A673 (cell line): ENCODE measurements at regions not wholly inside any gene's neighbourhood (a gene's known extent, or its start where the extent isn't known, plus 50 kb on each side); places are given as distances from the start of the nearest gene placed in this dataset.

Experiments
- EZH2 ChIP-seq: fragments of 200-600 bp; sonication (generic); IDR thresholded peaks from 2 replicates; pipeline ENCODE4 v1.6.1; 2017; ENCODE audit warnings: borderline replicate concordance, low read depth, mild to moderate bottlenecking, mixed read lengths, antibody characterized with exemption, low read length; ENCODE audit not compliant: poor library complexity, severe bottlenecking
- TF ChIP-seq, protein P1 (sequence below): fragments of 300-800, 200-600 bp; sonication (generic); conservative IDR thresholded peaks from 2 replicates; pipeline ENCODE4 v1.5.1; 2017; ENCODE audit warnings: low read depth, mild to moderate bottlenecking, antibody characterized with exemption, low read length, moderate library complexity, mixed read lengths

DNA sequence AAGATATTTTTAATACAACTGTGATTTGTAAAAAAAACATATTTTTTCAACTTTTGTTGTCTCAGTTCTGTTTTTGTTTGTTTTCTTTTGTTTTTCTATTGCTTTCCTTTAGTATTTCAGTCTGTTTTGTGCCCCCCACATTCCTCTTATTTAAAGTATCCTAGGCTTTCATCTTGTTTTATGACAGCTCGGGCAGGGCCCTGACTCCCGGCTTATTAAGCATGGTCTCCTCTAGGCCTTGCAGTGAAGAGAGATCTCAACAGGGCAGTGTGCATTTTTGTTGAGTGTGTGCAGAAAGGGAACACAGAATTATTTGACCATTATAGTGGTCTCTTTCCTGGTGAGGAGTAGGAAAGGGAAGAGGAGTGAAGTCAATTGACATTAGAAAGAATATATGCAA lies 110.2 kb upstream of the SLC38A4 start:
- TF ChIP-seq, protein P1, sequence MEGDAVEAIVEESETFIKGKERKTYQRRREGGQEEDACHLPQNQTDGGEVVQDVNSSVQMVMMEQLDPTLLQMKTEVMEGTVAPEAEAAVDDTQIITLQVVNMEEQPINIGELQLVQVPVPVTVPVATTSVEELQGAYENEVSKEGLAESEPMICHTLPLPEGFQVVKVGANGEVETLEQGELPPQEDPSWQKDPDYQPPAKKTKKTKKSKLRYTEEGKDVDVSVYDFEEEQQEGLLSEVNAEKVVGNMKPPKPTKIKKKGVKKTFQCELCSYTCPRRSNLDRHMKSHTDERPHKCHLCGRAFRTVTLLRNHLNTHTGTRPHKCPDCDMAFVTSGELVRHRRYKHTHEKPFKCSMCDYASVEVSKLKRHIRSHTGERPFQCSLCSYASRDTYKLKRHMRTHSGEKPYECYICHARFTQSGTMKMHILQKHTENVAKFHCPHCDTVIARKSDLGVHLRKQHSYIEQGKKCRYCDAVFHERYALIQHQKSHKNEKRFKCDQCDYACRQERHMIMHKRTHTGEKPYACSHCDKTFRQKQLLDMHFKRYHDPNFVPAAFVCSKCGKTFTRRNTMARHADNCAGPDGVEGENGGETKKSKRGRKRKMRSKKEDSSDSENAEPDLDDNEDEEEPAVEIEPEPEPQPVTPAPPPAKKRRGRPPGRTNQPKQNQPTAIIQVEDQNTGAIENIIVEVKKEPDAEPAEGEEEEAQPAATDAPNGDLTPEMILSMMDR = no peak
- no peak for TF ChIP-seq EZH2
